Gastrocnemius medialis (tissue), 4 donors: ENCODE measurements at regions not wholly inside any gene's neighbourhood (a gene's known extent, or its start where the extent isn't known, plus 50 kb on each side); places are given as distances from the start of the nearest gene placed in this dataset.

Experiments
- CTCF ChIP-seq, 5 experiments: fragments of 450-650 bp in 3 of 5; fragments of 200-600 bp in 2 of 5; sonication (generic) in 2 of 5; IDR thresholded peaks in 4 of 5; conservative IDR thresholded peaks in 1 of 5; 1 replicate in 4 of 5; 2 replicates in 1 of 5; pipeline ENCODE4 v1.5.1; 2016 to 2019; ENCODE audit warnings: antibody characterized with exemption in 5 of 5, mild to moderate bottlenecking in 3 of 5, moderate library complexity in 3 of 5
- POLR2A ChIP-seq, 2 donors: fragments of 450-650 bp; IDR thresholded peaks; one replicate each; pipeline ENCODE4 v1.6.1; 2017; ENCODE audit warnings: antibody characterized with exemption in 2 of 2, mild to moderate bottlenecking in 2 of 2, moderate library complexity in 2 of 2

DNA sequence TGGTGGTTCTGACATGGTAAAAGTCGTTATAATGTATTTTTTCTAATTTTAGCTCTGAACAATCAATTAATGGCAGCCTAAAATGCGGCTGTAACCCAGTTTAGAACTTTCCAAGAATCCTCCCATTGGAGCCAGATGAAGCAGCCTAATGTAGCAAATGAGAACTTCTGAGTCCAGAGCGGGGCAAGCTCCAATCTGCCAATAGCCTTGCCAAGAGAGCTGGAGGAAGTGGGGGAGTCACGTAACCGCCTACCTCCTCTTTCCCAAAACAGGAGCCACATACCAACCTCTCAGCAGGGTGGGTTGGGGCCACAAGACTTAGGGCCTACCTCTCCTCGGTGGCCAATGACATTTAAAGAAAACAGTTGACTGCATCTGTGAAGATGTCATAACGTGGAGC, 230.6 kb downstream of the SOD2 start:
- TF ChIP-seq CTCF (IDR thresholded peaks at IDR 0.05 in 4 of 5, conservative IDR thresholded peaks at IDR 0.05 in 1 of 5) (no peak), POLR2A (IDR thresholded peaks at IDR 0.05) (no peak)
